ENCODE measurements at regions not wholly inside any gene's neighbourhood (a gene's known extent, or its start where the extent isn't known, plus 50 kb on each side); places are given as distances from the start of the nearest gene placed in this dataset.

DNA sequence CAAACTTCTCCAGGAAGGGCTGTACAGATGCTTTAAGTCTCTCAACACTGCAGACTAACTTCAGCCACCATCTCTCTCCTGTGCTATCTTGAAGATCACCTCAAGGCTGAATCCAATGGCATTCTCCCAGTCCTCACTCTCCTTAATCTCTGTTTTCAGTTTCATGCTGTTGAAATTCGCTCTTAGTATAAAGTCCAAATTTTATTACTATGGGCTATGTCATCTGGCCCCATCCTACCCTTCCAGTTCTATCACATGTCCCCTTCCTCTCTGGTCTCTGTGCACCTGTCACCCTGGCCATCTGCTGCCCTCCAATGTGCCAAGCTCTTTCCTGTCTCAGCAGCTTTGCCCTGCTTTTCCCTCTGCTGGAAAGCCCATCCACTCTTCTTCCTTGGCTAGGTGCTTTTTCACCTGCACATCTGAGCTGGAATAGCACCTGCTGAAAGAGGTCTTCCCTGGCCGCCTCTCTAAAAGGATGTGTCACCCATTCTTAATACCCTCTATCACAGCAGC, 284.7 kb upstream of the MAP3K1 start:
- TF ChIP-seq, protein P1, sequence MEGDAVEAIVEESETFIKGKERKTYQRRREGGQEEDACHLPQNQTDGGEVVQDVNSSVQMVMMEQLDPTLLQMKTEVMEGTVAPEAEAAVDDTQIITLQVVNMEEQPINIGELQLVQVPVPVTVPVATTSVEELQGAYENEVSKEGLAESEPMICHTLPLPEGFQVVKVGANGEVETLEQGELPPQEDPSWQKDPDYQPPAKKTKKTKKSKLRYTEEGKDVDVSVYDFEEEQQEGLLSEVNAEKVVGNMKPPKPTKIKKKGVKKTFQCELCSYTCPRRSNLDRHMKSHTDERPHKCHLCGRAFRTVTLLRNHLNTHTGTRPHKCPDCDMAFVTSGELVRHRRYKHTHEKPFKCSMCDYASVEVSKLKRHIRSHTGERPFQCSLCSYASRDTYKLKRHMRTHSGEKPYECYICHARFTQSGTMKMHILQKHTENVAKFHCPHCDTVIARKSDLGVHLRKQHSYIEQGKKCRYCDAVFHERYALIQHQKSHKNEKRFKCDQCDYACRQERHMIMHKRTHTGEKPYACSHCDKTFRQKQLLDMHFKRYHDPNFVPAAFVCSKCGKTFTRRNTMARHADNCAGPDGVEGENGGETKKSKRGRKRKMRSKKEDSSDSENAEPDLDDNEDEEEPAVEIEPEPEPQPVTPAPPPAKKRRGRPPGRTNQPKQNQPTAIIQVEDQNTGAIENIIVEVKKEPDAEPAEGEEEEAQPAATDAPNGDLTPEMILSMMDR (IDR thresholded peaks at IDR 0.05; ENCODE audit: low read depth, low read length), result no peak
- no peak for TF ChIP-seq POLR2A (IDR thresholded peaks at IDR 0.05; ENCODE audit: extremely low read depth, insufficient read length)
- TF ChIP-seq, protein P2, sequence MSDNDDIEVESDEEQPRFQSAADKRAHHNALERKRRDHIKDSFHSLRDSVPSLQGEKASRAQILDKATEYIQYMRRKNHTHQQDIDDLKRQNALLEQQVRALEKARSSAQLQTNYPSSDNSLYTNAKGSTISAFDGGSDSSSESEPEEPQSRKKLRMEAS (IDR thresholded peaks at IDR 0.05; ENCODE audit: low read depth, low read length), result no peak
